WTC11 (cell line): ENCODE measurements at regions not wholly inside any gene's neighbourhood (a gene's known extent, or its start where the extent isn't known, plus 50 kb on each side); places are given as distances from the start of the nearest gene placed in this dataset.
A peak's percentile ranks its signal among the peaks of the same experiment; 100 is the strongest.

Experiments used
- ATAC-seq: fragments of 200-7000 bp; cut with Tn5 transposase; 2 replicates; pipeline ENCODE4 v1.10.0; 2021; ENCODE audit warnings: mild to moderate bottlenecking, moderate library complexity
- CTCF ChIA-PET: fragments of 300-600 bp; sonication (Branson Sonifier 250); formaldehyde crosslinking; loops from one replicate; lab custom pipeline; 2021; ENCODE audit warnings: antibody characterized with exemption; lab: Charles Lee
- POLR2A ChIA-PET: fragments of 350-600 bp; sonication (Branson Sonifier 250); formaldehyde crosslinking; loops from one replicate; lab custom pipeline; 2021; ENCODE audit warnings: antibody characterized with exemption; lab: Charles Lee
- DNase-seq: peaks from one replicate; pipeline ENCODE4 v3.0.0; 2021; ENCODE audit warnings: low spot score
- H3K27ac Mint-ChIP-seq: 2 replicates; pipeline ENCODE4 v1.8.0; 2021; ENCODE audit warnings: mixed read lengths
- H3K27me3 Mint-ChIP-seq: 2 replicates; pipeline ENCODE4 v1.8.0; 2021; ENCODE audit warnings: low read depth, mild to moderate bottlenecking, moderate library complexity, mixed read lengths
- H3K36me3 Mint-ChIP-seq: 2 replicates; pipeline ENCODE4 v1.8.0; 2021; ENCODE audit warnings: mixed read lengths
- H3K4me1 Mint-ChIP-seq: 2 replicates; pipeline ENCODE4 v1.8.0; 2022; ENCODE audit warnings: mixed read lengths
- H3K4me3 Mint-ChIP-seq: 2 replicates; pipeline ENCODE4 v1.8.0; 2021; ENCODE audit warnings: mild to moderate bottlenecking, moderate library complexity, mixed read lengths
- H3K9me3 Mint-ChIP-seq: 2 replicates; pipeline ENCODE4 v1.8.0; 2021; ENCODE audit warnings: mixed read lengths
- CDX4 ChIP-seq: fragments of 250-450 bp; sonication (Bioruptor Pico); IDR thresholded peaks from 2 replicates; pipeline ENCODE4 v1.9.0; 2021; ENCODE audit warnings: moderate library complexity, mild to moderate bottlenecking, inconsistent platforms, borderline replicate concordance
- CREB1 ChIP-seq: sonication (generic); formaldehyde crosslinking; IDR thresholded peaks from 2 replicates; pipeline ENCODE4 v1.8.0; 2023; ENCODE audit warnings: mild to moderate bottlenecking, missing genetic modification reagents
- ESRRA ChIP-seq: sonication (generic); formaldehyde crosslinking; IDR thresholded peaks from 2 replicates; pipeline ENCODE4 v1.8.1; 2022; ENCODE audit warnings: mild to moderate bottlenecking, missing genetic modification reagents, borderline replicate concordance
- NFATC4 ChIP-seq: fragments of 250-450 bp; sonication (Bioruptor Pico); IDR thresholded peaks from 2 replicates; pipeline ENCODE4 v1.9.0; 2021; ENCODE audit warnings: mild to moderate bottlenecking
- PREB ChIP-seq: sonication (generic); formaldehyde crosslinking; IDR thresholded peaks from 2 replicates; pipeline ENCODE4 v1.8.1; 2022; ENCODE audit warnings: mild to moderate bottlenecking, missing genetic modification reagents, moderate library complexity, borderline replicate concordance
- RORB ChIP-seq: fragments of 250-450 bp; sonication (Bioruptor Pico); IDR thresholded peaks from 2 replicates; pipeline ENCODE4 v1.9.0; 2021; ENCODE audit warnings: mild to moderate bottlenecking
- SMAD4 ChIP-seq: sonication (generic); formaldehyde crosslinking; IDR thresholded peaks from 2 replicates; pipeline ENCODE4 v1.8.0; 2022; ENCODE audit warnings: mild to moderate bottlenecking, missing genetic modification reagents
- SOX15 ChIP-seq: fragments of 250-450 bp; sonication (Bioruptor Pico); IDR thresholded peaks from 2 replicates; pipeline ENCODE4 v1.9.0; 2021; ENCODE audit warnings: mild to moderate bottlenecking
- ZBTB43 ChIP-seq: sonication (generic); formaldehyde crosslinking; IDR thresholded peaks from 2 replicates; pipeline ENCODE4 v1.8.1; 2023; ENCODE audit warnings: mild to moderate bottlenecking, missing genetic modification reagents
- ZNF671 ChIP-seq: fragments of 250-450 bp; sonication (Bioruptor Pico); IDR thresholded peaks from 2 replicates; pipeline ENCODE4 v1.8.0; 2021; ENCODE audit warnings: mild to moderate bottlenecking
- TF ChIP-seq, protein P1 (sequence below): sonication (generic); formaldehyde crosslinking; IDR thresholded peaks from 2 replicates; pipeline ENCODE4 v1.8.0; 2023; ENCODE audit warnings: mild to moderate bottlenecking, missing genetic modification reagents
- TF ChIP-seq, protein P2 (sequence below): sonication (generic); formaldehyde crosslinking; IDR thresholded peaks from 2 replicates; pipeline ENCODE4 v1.8.0; 2022; ENCODE audit warnings: mild to moderate bottlenecking, missing genetic modification reagents
- TF ChIP-seq, protein P3 (sequence below): sonication (generic); formaldehyde crosslinking; IDR thresholded peaks from 2 replicates; pipeline ENCODE4 v1.8.0; 2022; ENCODE audit warnings: mild to moderate bottlenecking, missing genetic modification reagents
- TF ChIP-seq, protein P4 (sequence below): fragments of 200-600 bp; IDR thresholded peaks from 2 replicates; pipeline ENCODE4 v1.8.0; 2022; ENCODE audit warnings: antibody characterized with exemption

- H3K9me3 Mint-ChIP-seq, result peaks cover 4% of the 10 kb centered on the region; the same call in 1 of the 2 replicates
- TF ChIP-seq, protein P1, sequence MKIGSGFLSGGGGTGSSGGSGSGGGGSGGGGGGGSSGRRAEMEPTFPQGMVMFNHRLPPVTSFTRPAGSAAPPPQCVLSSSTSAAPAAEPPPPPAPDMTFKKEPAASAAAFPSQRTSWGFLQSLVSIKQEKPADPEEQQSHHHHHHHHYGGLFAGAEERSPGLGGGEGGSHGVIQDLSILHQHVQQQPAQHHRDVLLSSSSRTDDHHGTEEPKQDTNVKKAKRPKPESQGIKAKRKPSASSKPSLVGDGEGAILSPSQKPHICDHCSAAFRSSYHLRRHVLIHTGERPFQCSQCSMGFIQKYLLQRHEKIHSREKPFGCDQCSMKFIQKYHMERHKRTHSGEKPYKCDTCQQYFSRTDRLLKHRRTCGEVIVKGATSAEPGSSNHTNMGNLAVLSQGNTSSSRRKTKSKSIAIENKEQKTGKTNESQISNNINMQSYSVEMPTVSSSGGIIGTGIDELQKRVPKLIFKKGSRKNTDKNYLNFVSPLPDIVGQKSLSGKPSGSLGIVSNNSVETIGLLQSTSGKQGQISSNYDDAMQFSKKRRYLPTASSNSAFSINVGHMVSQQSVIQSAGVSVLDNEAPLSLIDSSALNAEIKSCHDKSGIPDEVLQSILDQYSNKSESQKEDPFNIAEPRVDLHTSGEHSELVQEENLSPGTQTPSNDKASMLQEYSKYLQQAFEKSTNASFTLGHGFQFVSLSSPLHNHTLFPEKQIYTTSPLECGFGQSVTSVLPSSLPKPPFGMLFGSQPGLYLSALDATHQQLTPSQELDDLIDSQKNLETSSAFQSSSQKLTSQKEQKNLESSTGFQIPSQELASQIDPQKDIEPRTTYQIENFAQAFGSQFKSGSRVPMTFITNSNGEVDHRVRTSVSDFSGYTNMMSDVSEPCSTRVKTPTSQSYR (CRISPR knock-in tag), result no peak
- TF ChIP-seq PREB (CRISPR knock-in tag), result no peak
- peaks cover 12% of the 10 kb centered on the region for H3K4me1 Mint-ChIP-seq
- ChIA-PET POLR2A (no interaction called here), CTCF (interaction anchor here (0.9 to 1.6 kb wide), 3 partner anchors 9 to 472 kb away, joined by 3 to 11 read pairs (median 4); no protein-coding TSS in a partner anchor)
- no peak for DNase-seq
- ATAC-seq, result no peak
- no peak overlapping the region for H3K27ac Mint-ChIP-seq
- H3K27me3 Mint-ChIP-seq, result no peaks in the 10 kb centered on the region
- H3K36me3 Mint-ChIP-seq, result peaks cover 5% of the 10 kb centered on the region; the same call in 1 of the 2 replicates
- no peak overlapping the region for H3K4me3 Mint-ChIP-seq
Measured at GRCh38 chr1:178028841-178029481, 59.1 kb upstream of the SEC16B start.

DNA sequence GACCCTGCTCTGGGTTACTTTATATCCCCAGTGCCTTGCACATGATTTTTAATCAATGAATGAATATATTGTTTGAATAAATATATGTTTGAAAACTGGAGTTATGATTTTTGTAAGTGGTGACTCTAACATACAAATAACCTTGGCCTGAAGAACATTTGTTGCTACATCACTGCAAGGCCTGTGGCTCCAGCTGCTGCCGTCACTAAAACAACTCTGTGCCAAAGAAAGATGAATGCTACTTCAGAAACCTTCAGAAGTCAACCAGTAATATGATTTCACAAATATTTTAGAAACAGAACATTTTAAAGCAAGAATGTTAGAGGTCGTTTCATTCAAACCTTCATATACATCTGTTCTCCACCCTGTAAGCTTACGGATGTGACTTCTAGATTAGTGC is 60.6 kb upstream of the SEC16B start:
- no peak for DNase-seq
- no peaks in the 10 kb centered on the region for H3K27me3 Mint-ChIP-seq
- no peak overlapping the region for H3K27ac Mint-ChIP-seq
- TF ChIP-seq CREB1 (CRISPR knock-in tag), result no peak
- no peak for TF ChIP-seq RORB (CRISPR knock-in tag)
- TF ChIP-seq, protein P2, sequence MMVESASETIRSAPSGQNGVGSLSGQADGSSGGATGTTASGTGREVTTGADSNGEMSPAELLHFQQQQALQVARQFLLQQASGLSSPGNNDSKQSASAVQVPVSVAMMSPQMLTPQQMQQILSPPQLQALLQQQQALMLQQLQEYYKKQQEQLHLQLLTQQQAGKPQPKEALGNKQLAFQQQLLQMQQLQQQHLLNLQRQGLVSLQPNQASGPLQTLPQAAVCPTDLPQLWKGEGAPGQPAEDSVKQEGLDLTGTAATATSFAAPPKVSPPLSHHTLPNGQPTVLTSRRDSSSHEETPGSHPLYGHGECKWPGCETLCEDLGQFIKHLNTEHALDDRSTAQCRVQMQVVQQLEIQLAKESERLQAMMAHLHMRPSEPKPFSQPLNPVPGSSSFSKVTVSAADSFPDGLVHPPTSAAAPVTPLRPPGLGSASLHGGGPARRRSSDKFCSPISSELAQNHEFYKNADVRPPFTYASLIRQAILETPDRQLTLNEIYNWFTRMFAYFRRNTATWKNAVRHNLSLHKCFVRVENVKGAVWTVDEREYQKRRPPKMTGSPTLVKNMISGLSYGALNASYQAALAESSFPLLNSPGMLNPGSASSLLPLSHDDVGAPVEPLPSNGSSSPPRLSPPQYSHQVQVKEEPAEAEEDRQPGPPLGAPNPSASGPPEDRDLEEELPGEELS (CRISPR knock-in tag), result no peak
- TF ChIP-seq CDX4 (CRISPR knock-in tag), result no peak
- no peak for TF ChIP-seq NFATC4 (CRISPR knock-in tag)
- TF ChIP-seq ZBTB43 (CRISPR knock-in tag), result no peak
- TF ChIP-seq, protein P3, sequence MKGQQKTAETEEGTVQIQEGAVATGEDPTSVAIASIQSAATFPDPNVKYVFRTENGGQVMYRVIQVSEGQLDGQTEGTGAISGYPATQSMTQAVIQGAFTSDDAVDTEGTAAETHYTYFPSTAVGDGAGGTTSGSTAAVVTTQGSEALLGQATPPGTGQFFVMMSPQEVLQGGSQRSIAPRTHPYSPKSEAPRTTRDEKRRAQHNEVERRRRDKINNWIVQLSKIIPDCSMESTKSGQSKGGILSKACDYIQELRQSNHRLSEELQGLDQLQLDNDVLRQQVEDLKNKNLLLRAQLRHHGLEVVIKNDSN (CRISPR knock-in tag), result no peak
- TF ChIP-seq ZNF671, result no peak
- no peak overlapping the region for H3K4me3 Mint-ChIP-seq
- ChIA-PET CTCF (no interaction called here), POLR2A (no interaction called here)
- H3K4me1 Mint-ChIP-seq, result peaks cover 12% of the 10 kb centered on the region
- no peaks in the 10 kb centered on the region for H3K36me3 Mint-ChIP-seq
- no peak for ATAC-seq
- no peaks in the 10 kb centered on the region for H3K9me3 Mint-ChIP-seq

DNA sequence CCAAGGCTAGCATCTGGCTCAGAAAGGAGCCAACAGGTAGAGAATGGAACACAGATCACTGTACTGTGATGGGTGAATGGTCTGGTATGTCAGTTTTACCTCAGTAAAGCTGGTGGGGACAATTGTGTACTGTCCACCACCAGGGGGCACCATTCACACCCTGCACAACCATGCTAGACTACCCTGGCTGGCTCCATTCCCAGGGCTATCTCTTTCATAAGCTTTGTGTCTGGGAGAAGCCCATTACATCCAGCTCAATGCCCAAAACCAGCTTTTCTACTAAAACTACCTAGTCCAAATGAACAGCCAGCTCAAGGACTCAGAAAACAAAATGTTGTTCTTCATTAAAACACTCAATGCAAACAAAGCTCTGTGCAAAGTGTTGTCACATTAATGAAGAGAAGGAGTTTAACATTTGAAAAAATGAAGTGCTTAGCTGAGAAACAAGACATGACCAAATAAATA is 62.0 kb upstream of the RASAL2 start:
- CTCF ChIA-PET, result interaction anchor here (0.5 to 2.6 kb wide), 65 partner anchors 8 to 897 kb away, joined by 3 to 28 read pairs (median 4); partner anchors contain the start of gene RASAL2

More for the DNA sequence above, 62.0 kb upstream of the RASAL2 start:
- Mint-ChIP-seq H3K9me3 (peaks cover 9% of the 10 kb centered on the region), H3K36me3 (peaks cover 5% of the 10 kb centered on the region; the same call in 1 of the 2 replicates), H3K27ac (no peak overlapping the region), H3K4me3 (no peak overlapping the region), H3K27me3 (no peaks in the 10 kb centered on the region), H3K4me1 (peaks cover 12% of the 10 kb centered on the region)
- peak; percentile 80 for DNase-seq
- TF ChIP-seq SMAD4 (CRISPR knock-in tag) (no peak), ZNF671 (no peak), SOX15 (CRISPR knock-in tag) (no peak), ESRRA (CRISPR knock-in tag) (no peak)
- TF ChIP-seq, protein P4, sequence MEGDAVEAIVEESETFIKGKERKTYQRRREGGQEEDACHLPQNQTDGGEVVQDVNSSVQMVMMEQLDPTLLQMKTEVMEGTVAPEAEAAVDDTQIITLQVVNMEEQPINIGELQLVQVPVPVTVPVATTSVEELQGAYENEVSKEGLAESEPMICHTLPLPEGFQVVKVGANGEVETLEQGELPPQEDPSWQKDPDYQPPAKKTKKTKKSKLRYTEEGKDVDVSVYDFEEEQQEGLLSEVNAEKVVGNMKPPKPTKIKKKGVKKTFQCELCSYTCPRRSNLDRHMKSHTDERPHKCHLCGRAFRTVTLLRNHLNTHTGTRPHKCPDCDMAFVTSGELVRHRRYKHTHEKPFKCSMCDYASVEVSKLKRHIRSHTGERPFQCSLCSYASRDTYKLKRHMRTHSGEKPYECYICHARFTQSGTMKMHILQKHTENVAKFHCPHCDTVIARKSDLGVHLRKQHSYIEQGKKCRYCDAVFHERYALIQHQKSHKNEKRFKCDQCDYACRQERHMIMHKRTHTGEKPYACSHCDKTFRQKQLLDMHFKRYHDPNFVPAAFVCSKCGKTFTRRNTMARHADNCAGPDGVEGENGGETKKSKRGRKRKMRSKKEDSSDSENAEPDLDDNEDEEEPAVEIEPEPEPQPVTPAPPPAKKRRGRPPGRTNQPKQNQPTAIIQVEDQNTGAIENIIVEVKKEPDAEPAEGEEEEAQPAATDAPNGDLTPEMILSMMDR, result peak; percentile 84
- TF ChIP-seq, protein P1 (CRISPR knock-in tag), result no peak
- POLR2A ChIA-PET, result no interaction called here
- ATAC-seq, result peak; percentile 96
